ENCODE measurements at regions not wholly inside any gene's neighbourhood (a gene's known extent, or its start where the extent isn't known, plus 50 kb on each side); places are given as distances from the start of the nearest gene placed in this dataset.

- TF ChIP-seq GATA1 (IDR thresholded peaks at IDR 0.05; ENCODE audit: low read depth, low read length) (no peak), POLR2A (IDR thresholded peaks at IDR 0.05; ENCODE audit: low read length) (no peak)
- DNase-seq = no peak
Observed at GRCh38 chr16:74100395-74101326, 196.0 kb upstream of the PSMD7 start.

- TF ChIP-seq GATA1 (IDR thresholded peaks at IDR 0.05; ENCODE audit: low read depth, low read length) = no peak
- TF ChIP-seq POLR2A (IDR thresholded peaks at IDR 0.05; ENCODE audit: low read length) = no peak
- no peak for DNase-seq
Observed at GRCh38 chr16:74099530-74099929, 197.1 kb upstream of the PSMD7 start.

- DNase-seq = no peak
- no peak for TF ChIP-seq GATA1 (IDR thresholded peaks at IDR 0.05; ENCODE audit: low read depth, low read length)
Observed at GRCh38 chr16:74094962-74095361, 201.7 kb upstream of the PSMD7 start.

- no peak for DNase-seq
Observed at GRCh38 chr16:74094514-74094913, 202.1 kb upstream of the PSMD7 start.

GRCh38 chr16:74092336-74092735 lies 204.3 kb upstream of the PSMD7 start:
- TF ChIP-seq POLR2A (IDR thresholded peaks at IDR 0.05; ENCODE audit: low read length) = no peak
- no peak for TF ChIP-seq GATA1 (IDR thresholded peaks at IDR 0.05; ENCODE audit: low read depth, low read length)
- no peak for DNase-seq

More at GRCh38 chr16:74094514-74094913, 202.1 kb upstream of the PSMD7 start:
- no peak for TF ChIP-seq GATA1 (IDR thresholded peaks at IDR 0.05; ENCODE audit: low read depth, low read length)
- no peak for TF ChIP-seq POLR2A (IDR thresholded peaks at IDR 0.05; ENCODE audit: low read length)

GRCh38 chr16:74090871-74091270 lies 205.7 kb upstream of the PSMD7 start:
- TF ChIP-seq POLR2A (IDR thresholded peaks at IDR 0.05; ENCODE audit: low read length) = no peak
- no peak for TF ChIP-seq GATA1 (IDR thresholded peaks at IDR 0.05; ENCODE audit: low read depth, low read length)
- no peak for DNase-seq

DNA sequence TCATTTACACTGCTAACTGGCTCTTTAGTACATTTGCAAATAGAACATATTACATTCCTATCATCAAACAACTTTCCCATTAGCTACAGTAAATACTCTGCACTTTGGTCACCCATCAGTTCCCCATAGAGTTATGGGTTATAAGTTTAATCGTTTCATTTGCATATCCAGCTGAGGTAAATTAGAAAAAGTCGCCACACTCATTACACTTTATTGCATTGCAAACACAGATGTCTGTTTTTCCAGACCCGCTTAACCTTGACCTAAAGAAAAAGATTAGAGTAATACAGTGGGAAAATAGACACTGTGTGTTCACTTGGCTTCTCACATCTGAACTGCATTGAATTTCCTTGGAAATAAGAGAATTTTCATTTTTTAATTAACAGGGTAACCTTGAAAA lies 213.1 kb upstream of the PSMD7 start:
- DNase-seq = no peak
- TF ChIP-seq GATA1 (IDR thresholded peaks at IDR 0.05; ENCODE audit: low read depth, low read length) (no peak), POLR2A (IDR thresholded peaks at IDR 0.05; ENCODE audit: low read length) (no peak)

DNA sequence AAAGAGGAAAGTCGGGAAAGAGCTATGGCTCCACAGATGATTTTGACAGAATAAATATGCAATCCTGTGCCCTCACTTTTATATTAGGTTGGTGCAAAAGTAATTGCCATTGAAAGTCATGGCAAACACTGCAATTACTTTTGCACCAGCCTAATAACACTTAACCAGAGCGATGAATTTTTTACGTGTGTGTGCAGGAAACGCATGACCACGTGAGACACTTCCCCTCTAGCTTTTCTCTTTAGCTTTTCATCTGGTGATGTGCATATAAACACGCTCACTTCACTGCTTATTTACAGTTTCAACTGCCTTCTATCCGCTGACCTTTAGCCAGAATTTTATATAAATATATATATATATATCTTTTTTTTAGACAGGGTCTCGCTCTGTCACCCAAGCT lies 216.3 kb upstream of the PSMD7 start:
- no peak for DNase-seq
- TF ChIP-seq GATA1 (IDR thresholded peaks at IDR 0.05; ENCODE audit: low read depth, low read length) (no peak), POLR2A (IDR thresholded peaks at IDR 0.05; ENCODE audit: low read length) (no peak)

GRCh38 chr16:74079232-74079586 lies 217.4 kb upstream of the PSMD7 start:
- no peak for TF ChIP-seq GATA1 (IDR thresholded peaks at IDR 0.05; ENCODE audit: low read depth, low read length)
- no peak for TF ChIP-seq POLR2A (IDR thresholded peaks at IDR 0.05; ENCODE audit: low read length)
- no peak for DNase-seq

GRCh38 chr16:74078511-74079231 lies 217.9 kb upstream of the PSMD7 start:
- DNase-seq = no peak
- TF ChIP-seq POLR2A (IDR thresholded peaks at IDR 0.05; ENCODE audit: low read length) (no peak), GATA1 (IDR thresholded peaks at IDR 0.05; ENCODE audit: low read depth, low read length) (no peak)

- no peak for TF ChIP-seq GATA1 (IDR thresholded peaks at IDR 0.05; ENCODE audit: low read depth, low read length)
- TF ChIP-seq POLR2A (IDR thresholded peaks at IDR 0.05; ENCODE audit: low read length) = no peak
- DNase-seq = no peak
Observed at GRCh38 chr16:74076568-74076967, 220.0 kb upstream of the PSMD7 start.

- DNase-seq = no peak
- TF ChIP-seq POLR2A (IDR thresholded peaks at IDR 0.05; ENCODE audit: low read length) = no peak
- no peak for TF ChIP-seq GATA1 (IDR thresholded peaks at IDR 0.05; ENCODE audit: low read depth, low read length)
Observed at GRCh38 chr16:74075393-74075792, 221.2 kb upstream of the PSMD7 start.

DNA sequence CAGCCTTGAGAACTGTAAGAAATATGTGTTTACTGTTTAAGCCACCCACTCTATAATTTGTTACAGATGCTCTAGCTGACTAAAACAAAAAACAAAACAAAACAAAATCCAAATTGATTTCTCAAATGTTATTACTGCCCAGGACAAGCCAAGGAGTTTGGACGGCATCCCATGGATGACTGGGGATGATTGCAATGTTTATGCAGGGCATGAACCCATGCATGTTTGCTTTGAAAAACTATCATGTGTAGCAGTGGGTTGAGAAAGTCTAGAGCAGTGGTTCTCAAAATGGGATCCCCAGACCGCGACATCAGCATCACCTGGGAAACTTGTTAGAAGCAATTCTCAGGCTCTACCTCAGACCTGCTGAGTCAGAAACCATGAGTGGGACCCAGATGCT lies 223.2 kb upstream of the PSMD7 start:
- no peak for DNase-seq
- TF ChIP-seq GATA1 (IDR thresholded peaks at IDR 0.05; ENCODE audit: low read depth, low read length) = no peak
- no peak for TF ChIP-seq POLR2A (IDR thresholded peaks at IDR 0.05; ENCODE audit: low read length)

- no peak for TF ChIP-seq GATA1 (IDR thresholded peaks at IDR 0.05; ENCODE audit: low read depth, low read length)
- no peak for TF ChIP-seq POLR2A (IDR thresholded peaks at IDR 0.05; ENCODE audit: low read length)
- no peak for DNase-seq
Observed at GRCh38 chr16:74071996-74072535, 224.5 kb upstream of the PSMD7 start.
